DND-41 (cell line): ENCODE measurements at regions not wholly inside any gene's neighbourhood (a gene's known extent, or its start where the extent isn't known, plus 50 kb on each side); places are given as distances from the start of the nearest gene placed in this dataset.

ENCODE experiments used
- CTCF ChIP-seq: IDR thresholded peaks from 2 replicates; pipeline ENCODE4 v1.5.1; 2012; ENCODE audit warnings: borderline replicate concordance, low read length, moderate library complexity, mild to moderate bottlenecking; ENCODE audit not compliant: poor library complexity, severe bottlenecking; ENCODE audit errors: extremely low read depth
- EZH2 ChIP-seq: IDR thresholded peaks from 3 replicates; pipeline ENCODE4 v1.6.1; 2012; ENCODE audit warnings: borderline replicate concordance, low read depth, mild to moderate bottlenecking, moderate library complexity, low read length, inconsistent platforms; ENCODE audit not compliant: severe bottlenecking

- TF ChIP-seq CTCF, result no peak
- TF ChIP-seq EZH2, result no peak
Observed at GRCh38 chr9:26148128-26148527, 469.9 kb upstream of the TUSC1 start.
